ENCODE measurements at regions not wholly inside any gene's neighbourhood (a gene's known extent, or its start where the extent isn't known, plus 50 kb on each side); places are given as distances from the start of the nearest gene placed in this dataset.
"Not testable (repeated sequence)": the region's sequence is repeated elsewhere in the genome, so short reads cannot be mapped to it uniquely, and the experiment has no call there.

DNA sequence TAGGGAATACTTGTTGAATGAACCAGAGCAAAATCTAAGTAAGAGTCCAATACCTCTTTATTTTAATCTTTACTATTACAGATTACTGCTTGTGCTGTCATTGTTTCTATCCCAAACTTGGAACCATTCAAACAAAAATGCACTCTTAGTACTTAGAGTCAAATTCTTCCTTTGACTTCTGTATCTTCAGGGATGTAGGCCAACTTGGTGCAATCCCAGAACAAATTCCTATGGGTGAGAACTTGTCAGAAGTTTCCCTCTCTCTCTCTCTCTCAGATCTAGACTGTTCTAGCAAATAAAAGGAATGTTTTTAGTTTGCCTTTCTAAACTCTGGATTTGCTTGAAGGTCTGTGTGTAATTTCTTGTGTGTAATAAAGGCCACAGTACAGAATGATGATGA lies 329.0 kb upstream of the TMTC4 start:
- Mint-ChIP-seq H3K36me3 (ENCODE audit: insufficient read depth) (no peaks in the 10 kb centered on the region), H3K4me3 (no peak overlapping the region), H3K27me3 (ENCODE audit: low read depth) (no peaks in the 10 kb centered on the region), H3K4me1 (ENCODE audit: low read depth) (no peaks in the 10 kb centered on the region), H3K9me3 (no peaks in the 10 kb centered on the region)
- DNase-seq (no peak), ATAC-seq (no peak)

GRCh38 chr13:100989392-100989791 lies 314.8 kb upstream of the TMTC4 start:
- Mint-ChIP-seq H3K4me3 (no peak overlapping the region), H3K27me3 (ENCODE audit: low read depth) (peaks cover 5% of the 10 kb centered on the region), H3K9me3 (peaks cover 12% of the 10 kb centered on the region), H3K4me1 (ENCODE audit: low read depth) (peaks cover 3% of the 10 kb centered on the region), H3K36me3 (ENCODE audit: insufficient read depth) (no peaks in the 10 kb centered on the region)
- ATAC-seq (no peak), DNase-seq (no peak)

- Mint-ChIP-seq H3K36me3 (ENCODE audit: insufficient read depth) (no peaks in the 10 kb centered on the region), H3K4me3 (no peak overlapping the region), H3K27me3 (ENCODE audit: low read depth) (peaks cover 3% of the 10 kb centered on the region), H3K4me1 (ENCODE audit: low read depth) (no peaks in the 10 kb centered on the region), H3K9me3 (peaks cover 12% of the 10 kb centered on the region)
- DNase-seq (no peak), ATAC-seq (no peak)
Measured at GRCh38 chr13:100988921-100989320, 314.3 kb upstream of the TMTC4 start.

- H3K4me3 Mint-ChIP-seq = no peak overlapping the region
- ATAC-seq (no peak), DNase-seq (no peak)
- H3K27me3 Mint-ChIP-seq (ENCODE audit: low read depth) = peaks cover 3% of the 10 kb centered on the region
- no peaks in the 10 kb centered on the region for H3K4me1 Mint-ChIP-seq (ENCODE audit: low read depth)
- no peaks in the 10 kb centered on the region for H3K36me3 Mint-ChIP-seq (ENCODE audit: insufficient read depth)
- peaks cover 12% of the 10 kb centered on the region for H3K9me3 Mint-ChIP-seq
Measured at GRCh38 chr13:100987948-100988347, 313.4 kb upstream of the TMTC4 start.

DNA sequence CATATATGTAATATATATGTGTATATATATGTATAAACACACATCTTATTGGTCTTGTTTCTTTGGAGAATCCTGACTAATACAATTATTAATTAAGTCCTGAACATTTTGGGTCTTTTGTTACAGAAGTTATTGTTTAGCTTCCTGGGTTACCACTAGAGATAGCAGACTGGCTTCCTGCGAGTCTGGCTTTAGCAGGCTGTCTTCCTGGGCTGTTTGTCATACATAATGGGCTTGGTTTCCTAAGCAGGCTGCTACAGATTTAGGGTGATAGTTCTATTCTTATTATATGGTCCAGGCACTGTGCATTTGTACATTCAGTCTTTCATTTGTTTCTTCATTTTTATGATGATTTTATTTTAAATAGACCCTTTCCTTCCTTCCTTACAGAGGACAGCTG lies 312.0 kb upstream of the TMTC4 start:
- peaks cover 6% of the 10 kb centered on the region for H3K27me3 Mint-ChIP-seq (ENCODE audit: low read depth)
- no peaks in the 10 kb centered on the region for H3K4me1 Mint-ChIP-seq (ENCODE audit: low read depth)
- peaks cover 8% of the 10 kb centered on the region for H3K9me3 Mint-ChIP-seq
- H3K36me3 Mint-ChIP-seq (ENCODE audit: insufficient read depth) = no peaks in the 10 kb centered on the region
- DNase-seq (no peak), ATAC-seq (no peak)
- no peak overlapping the region for H3K4me3 Mint-ChIP-seq

- Mint-ChIP-seq H3K4me1 (ENCODE audit: low read depth) (no peaks in the 10 kb centered on the region), H3K9me3 (no peaks in the 10 kb centered on the region), H3K27me3 (ENCODE audit: low read depth) (peaks cover 12% of the 10 kb centered on the region), H3K4me3 (no peak overlapping the region), H3K36me3 (ENCODE audit: insufficient read depth) (no peaks in the 10 kb centered on the region)
- DNase-seq (no peak), ATAC-seq (peak in 1 of 2 donors; percentile 21)
Measured at GRCh38 chr13:100984085-100984705, 309.6 kb upstream of the TMTC4 start.

DNA sequence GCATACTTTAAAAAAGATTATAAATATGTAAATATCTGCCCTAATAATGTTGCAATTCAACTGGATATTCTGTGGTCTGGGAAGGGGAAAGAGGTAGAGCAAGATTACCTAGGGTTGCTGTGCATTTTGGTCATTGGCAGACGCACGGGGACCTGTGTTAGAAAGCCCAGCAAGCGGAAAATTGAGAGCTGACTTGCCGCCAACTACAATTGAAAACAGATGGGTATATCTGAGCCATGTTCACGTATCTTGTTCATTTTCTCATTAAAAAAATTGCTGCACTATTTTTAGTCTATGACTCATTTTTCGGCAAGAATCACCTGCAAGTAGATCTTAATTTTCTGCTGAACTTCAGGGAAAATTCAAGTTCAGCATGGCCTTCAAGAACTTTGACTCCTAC lies 308.5 kb upstream of the TMTC4 start:
- ATAC-seq = no peak
- H3K4me3 Mint-ChIP-seq = no peak overlapping the region
- peaks cover 18% of the 10 kb centered on the region for H3K27me3 Mint-ChIP-seq (ENCODE audit: low read depth)
- no peaks in the 10 kb centered on the region for H3K9me3 Mint-ChIP-seq
- DNase-seq = no peak
- H3K4me1 Mint-ChIP-seq (ENCODE audit: low read depth) = no peaks in the 10 kb centered on the region
- H3K36me3 Mint-ChIP-seq (ENCODE audit: insufficient read depth) = no peaks in the 10 kb centered on the region

GRCh38 chr13:100980171-100980570 lies 305.6 kb upstream of the TMTC4 start:
- H3K9me3 Mint-ChIP-seq = no peaks in the 10 kb centered on the region
- no peaks in the 10 kb centered on the region for H3K36me3 Mint-ChIP-seq (ENCODE audit: insufficient read depth)
- peaks cover 22% of the 10 kb centered on the region for H3K27me3 Mint-ChIP-seq (ENCODE audit: low read depth)
- ATAC-seq (no peak), DNase-seq (no peak)
- no peaks in the 10 kb centered on the region for H3K4me1 Mint-ChIP-seq (ENCODE audit: low read depth)
- H3K4me3 Mint-ChIP-seq = no peak overlapping the region

GRCh38 chr13:100977841-100978240 lies 303.2 kb upstream of the TMTC4 start:
- no peaks in the 10 kb centered on the region for H3K36me3 Mint-ChIP-seq (ENCODE audit: insufficient read depth)
- no peak for ATAC-seq
- peaks cover 1% of the 10 kb centered on the region for H3K9me3 Mint-ChIP-seq
- no peak overlapping the region for H3K4me3 Mint-ChIP-seq
- DNase-seq = no peak
- H3K27me3 Mint-ChIP-seq (ENCODE audit: low read depth) = peaks cover 22% of the 10 kb centered on the region
- no peaks in the 10 kb centered on the region for H3K4me1 Mint-ChIP-seq (ENCODE audit: low read depth)

- Mint-ChIP-seq H3K4me3 (no peak overlapping the region), H3K4me1 (ENCODE audit: low read depth) (no peaks in the 10 kb centered on the region), H3K27me3 (ENCODE audit: low read depth) (peaks cover 22% of the 10 kb centered on the region), H3K9me3 (peaks cover 10% of the 10 kb centered on the region), H3K36me3 (ENCODE audit: insufficient read depth) (no peaks in the 10 kb centered on the region)
- no peak for ATAC-seq
- DNase-seq = no peak
Measured at GRCh38 chr13:100976993-100977392, 302.4 kb upstream of the TMTC4 start.

GRCh38 chr13:100975666-100976065 lies 301.1 kb upstream of the TMTC4 start:
- H3K27me3 Mint-ChIP-seq (ENCODE audit: low read depth) = peaks cover 13% of the 10 kb centered on the region
- H3K4me1 Mint-ChIP-seq (ENCODE audit: low read depth); ATAC-seq; H3K4me3 Mint-ChIP-seq; H3K36me3 Mint-ChIP-seq (ENCODE audit: insufficient read depth); DNase-seq: not testable (repeated sequence)
- peaks cover 12% of the 10 kb centered on the region for H3K9me3 Mint-ChIP-seq

- Mint-ChIP-seq H3K36me3 (ENCODE audit: insufficient read depth) (no peaks in the 10 kb centered on the region), H3K27me3 (ENCODE audit: low read depth) (peaks cover 4% of the 10 kb centered on the region), H3K4me1 (ENCODE audit: low read depth) (no peaks in the 10 kb centered on the region), H3K4me3 (no peak overlapping the region), H3K9me3 (no peaks in the 10 kb centered on the region)
- DNase-seq = no peak
- no peak for ATAC-seq
Measured at GRCh38 chr13:100962585-100962984, 288.0 kb upstream of the TMTC4 start.

DNA sequence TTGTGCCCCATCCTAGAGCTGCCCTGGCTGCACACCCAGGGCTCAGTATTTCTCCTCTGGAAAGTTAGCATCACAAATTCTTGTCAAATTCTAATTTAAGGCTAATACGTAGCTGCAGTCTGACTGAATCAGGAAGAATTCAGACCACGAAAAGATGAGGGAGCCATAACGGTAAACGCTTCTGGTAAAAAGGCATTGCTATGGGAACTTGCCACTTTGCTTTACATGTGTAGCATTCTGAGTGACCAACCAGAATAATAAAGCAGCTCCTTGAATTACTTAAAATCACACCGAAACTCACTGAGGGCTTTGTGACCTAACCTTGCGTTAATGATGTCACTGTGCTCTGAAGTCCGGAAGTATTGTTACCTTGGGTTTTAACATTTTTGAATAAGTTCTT lies 286.6 kb upstream of the TMTC4 start:
- no peaks in the 10 kb centered on the region for H3K36me3 Mint-ChIP-seq (ENCODE audit: insufficient read depth)
- H3K4me3 Mint-ChIP-seq = no peak overlapping the region
- no peaks in the 10 kb centered on the region for H3K4me1 Mint-ChIP-seq (ENCODE audit: low read depth)
- H3K27me3 Mint-ChIP-seq (ENCODE audit: low read depth) = peaks cover 4% of the 10 kb centered on the region
- no peak for ATAC-seq
- DNase-seq = no peak
- no peaks in the 10 kb centered on the region for H3K9me3 Mint-ChIP-seq

- no peak for ATAC-seq
Measured at GRCh38 chr13:100958831-100959230, 284.2 kb upstream of the TMTC4 start.

DNA sequence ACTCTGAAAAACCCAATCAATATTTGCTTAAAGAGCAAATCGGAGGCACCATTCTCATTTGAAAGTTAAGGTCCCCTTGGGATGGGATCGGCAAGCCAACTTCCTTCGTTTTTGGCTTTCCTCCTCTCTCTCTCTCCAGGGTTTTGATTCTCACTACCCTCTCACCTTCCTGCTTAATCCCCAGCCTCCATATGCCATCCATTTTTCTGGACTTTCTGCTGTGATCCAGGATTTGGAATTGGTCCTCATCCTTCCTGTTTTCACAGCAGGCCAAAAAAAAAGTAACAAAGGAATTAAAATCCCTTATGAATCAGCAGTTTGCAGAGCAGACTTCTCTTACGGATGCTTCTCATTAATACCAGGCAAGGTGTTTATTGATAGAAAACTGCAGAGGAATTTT lies 283.1 kb upstream of the TMTC4 start:
- no peaks in the 10 kb centered on the region for H3K4me1 Mint-ChIP-seq (ENCODE audit: low read depth)
- no peak for DNase-seq
- peaks cover 4% of the 10 kb centered on the region for H3K27me3 Mint-ChIP-seq (ENCODE audit: low read depth)
- H3K36me3 Mint-ChIP-seq (ENCODE audit: insufficient read depth) = no peaks in the 10 kb centered on the region
- no peak for ATAC-seq
- no peaks in the 10 kb centered on the region for H3K9me3 Mint-ChIP-seq
- no peak overlapping the region for H3K4me3 Mint-ChIP-seq

More at GRCh38 chr13:100958831-100959230, 284.2 kb upstream of the TMTC4 start:
- H3K4me1 Mint-ChIP-seq (ENCODE audit: low read depth) = no peaks in the 10 kb centered on the region
- peaks cover 4% of the 10 kb centered on the region for H3K27me3 Mint-ChIP-seq (ENCODE audit: low read depth)
- no peak for DNase-seq
- H3K9me3 Mint-ChIP-seq = no peaks in the 10 kb centered on the region
- no peaks in the 10 kb centered on the region for H3K36me3 Mint-ChIP-seq (ENCODE audit: insufficient read depth)
- no peak overlapping the region for H3K4me3 Mint-ChIP-seq

All from activated T-cell treated with anti-CD3 and anti-CD28 coated beads, Interleukin-2, amount 50 U/mL, for 4 hours (primary cell).